ENCODE measurements at regions not wholly inside any gene's neighbourhood (a gene's known extent, or its start where the extent isn't known, plus 50 kb on each side); places are given as distances from the start of the nearest gene placed in this dataset.

- no peak for TF ChIP-seq ZNF623 (tag by site-specific recombination; IDR thresholded peaks at IDR 0.05)
- TF ChIP-seq, protein P1, sequence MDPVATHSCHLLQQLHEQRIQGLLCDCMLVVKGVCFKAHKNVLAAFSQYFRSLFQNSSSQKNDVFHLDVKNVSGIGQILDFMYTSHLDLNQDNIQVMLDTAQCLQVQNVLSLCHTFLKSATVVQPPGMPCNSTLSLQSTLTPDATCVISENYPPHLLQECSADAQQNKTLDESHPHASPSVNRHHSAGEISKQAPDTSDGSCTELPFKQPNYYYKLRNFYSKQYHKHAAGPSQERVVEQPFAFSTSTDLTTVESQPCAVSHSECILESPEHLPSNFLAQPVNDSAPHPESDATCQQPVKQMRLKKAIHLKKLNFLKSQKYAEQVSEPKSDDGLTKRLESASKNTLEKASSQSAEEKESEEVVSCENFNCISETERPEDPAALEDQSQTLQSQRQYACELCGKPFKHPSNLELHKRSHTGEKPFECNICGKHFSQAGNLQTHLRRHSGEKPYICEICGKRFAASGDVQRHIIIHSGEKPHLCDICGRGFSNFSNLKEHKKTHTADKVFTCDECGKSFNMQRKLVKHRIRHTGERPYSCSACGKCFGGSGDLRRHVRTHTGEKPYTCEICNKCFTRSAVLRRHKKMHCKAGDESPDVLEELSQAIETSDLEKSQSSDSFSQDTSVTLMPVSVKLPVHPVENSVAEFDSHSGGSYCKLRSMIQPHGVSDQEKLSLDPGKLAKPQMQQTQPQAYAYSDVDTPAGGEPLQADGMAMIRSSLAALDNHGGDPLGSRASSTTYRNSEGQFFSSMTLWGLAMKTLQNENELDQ (tag by site-specific recombination; IDR thresholded peaks at IDR 0.05; ENCODE audit: low read depth), result no peak
- TF ChIP-seq, protein P2, sequence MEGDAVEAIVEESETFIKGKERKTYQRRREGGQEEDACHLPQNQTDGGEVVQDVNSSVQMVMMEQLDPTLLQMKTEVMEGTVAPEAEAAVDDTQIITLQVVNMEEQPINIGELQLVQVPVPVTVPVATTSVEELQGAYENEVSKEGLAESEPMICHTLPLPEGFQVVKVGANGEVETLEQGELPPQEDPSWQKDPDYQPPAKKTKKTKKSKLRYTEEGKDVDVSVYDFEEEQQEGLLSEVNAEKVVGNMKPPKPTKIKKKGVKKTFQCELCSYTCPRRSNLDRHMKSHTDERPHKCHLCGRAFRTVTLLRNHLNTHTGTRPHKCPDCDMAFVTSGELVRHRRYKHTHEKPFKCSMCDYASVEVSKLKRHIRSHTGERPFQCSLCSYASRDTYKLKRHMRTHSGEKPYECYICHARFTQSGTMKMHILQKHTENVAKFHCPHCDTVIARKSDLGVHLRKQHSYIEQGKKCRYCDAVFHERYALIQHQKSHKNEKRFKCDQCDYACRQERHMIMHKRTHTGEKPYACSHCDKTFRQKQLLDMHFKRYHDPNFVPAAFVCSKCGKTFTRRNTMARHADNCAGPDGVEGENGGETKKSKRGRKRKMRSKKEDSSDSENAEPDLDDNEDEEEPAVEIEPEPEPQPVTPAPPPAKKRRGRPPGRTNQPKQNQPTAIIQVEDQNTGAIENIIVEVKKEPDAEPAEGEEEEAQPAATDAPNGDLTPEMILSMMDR (tag by site-specific recombination; IDR thresholded peaks at IDR 0.05), result no peak
- TF ChIP-seq ZNF654 (tag by site-specific recombination; IDR thresholded peaks at IDR 0.05; ENCODE audit: low read depth), result no peak
- no peak for TF ChIP-seq ZNF513 (tag by site-specific recombination; IDR thresholded peaks at IDR 0.05)
- no peak for TF ChIP-seq ZNF132 (tag by site-specific recombination; IDR thresholded peaks at IDR 0.05; ENCODE audit: borderline replicate concordance)
- no peak for TF ChIP-seq ATF2 (tag by site-specific recombination; IDR thresholded peaks at IDR 0.05; ENCODE audit: low read depth)
- TF ChIP-seq ZNF133 (tag by site-specific recombination; IDR thresholded peaks at IDR 0.05), result no peak
- TF ChIP-seq ZNF600 (tag by site-specific recombination; IDR thresholded peaks at IDR 0.05), result no peak
- no peak for TF ChIP-seq ZNF510 (tag by site-specific recombination; IDR thresholded peaks at IDR 0.05; ENCODE audit: insufficient replicate concordance)
- TF ChIP-seq KLF1 (tag by site-specific recombination; IDR thresholded peaks at IDR 0.05), result no peak
- no peak for TF ChIP-seq ZNF670 (tag by site-specific recombination; IDR thresholded peaks at IDR 0.05; ENCODE audit: low read depth)
- no peak for TF ChIP-seq ZNF202 (tag by site-specific recombination; IDR thresholded peaks at IDR 0.05; ENCODE audit: borderline replicate concordance)
These were observed 60.6 kb upstream of the GRIA1 start for GRCh38 chr5:153429761-153430380.
